GM12878 (cell line): ENCODE measurements at regions not wholly inside any gene's neighbourhood (a gene's known extent, or its start where the extent isn't known, plus 50 kb on each side); places are given as distances from the start of the nearest gene placed in this dataset.

ENCODE experiments used
- BCLAF1 ChIP-seq: fragments of 450-650 bp; IDR thresholded peaks from 2 replicates; pipeline ENCODE4 v1.6.1; 2017; ENCODE audit warnings: antibody characterized with exemption, mild to moderate bottlenecking, moderate library complexity
- CBFB ChIP-seq: IDR thresholded peaks from 2 replicates; pipeline ENCODE4 v1.6.1; 2016; ENCODE audit warnings: antibody characterized with exemption, low read depth
- CBX3 ChIP-seq: fragments of 200-600 bp; sonication (generic); IDR thresholded peaks from 2 replicates; pipeline ENCODE4 v1.6.1; 2016; ENCODE audit warnings: low read depth, borderline replicate concordance
- CHD2 ChIP-seq: IDR thresholded peaks from 2 replicates; pipeline ENCODE4 v1.6.1; 2011; ENCODE audit warnings: low read depth, low read length, improper control_type of control experiment, borderline replicate concordance
- IKZF2 ChIP-seq, 2 experiments: fragments of 450-650 bp; IDR thresholded peaks; 2 replicates each; pipeline ENCODE4 v1.6.1; 2017; ENCODE audit warnings: mild to moderate bottlenecking in 2 of 2, moderate library complexity in 2 of 2
- MAX ChIP-seq: IDR thresholded peaks from 2 replicates; pipeline ENCODE4 v1.6.1; 2012; ENCODE audit warnings: low read depth, low read length, improper control_type of control experiment
- RCOR1 ChIP-seq: conservative IDR thresholded peaks from 2 replicates; pipeline ENCODE4 v1.6.1; 2012; ENCODE audit warnings: low read depth, low read length, improper control_type of control experiment
- RFX5 ChIP-seq: IDR thresholded peaks from 2 replicates; pipeline ENCODE4 v1.6.1; 2011; ENCODE audit warnings: low read depth, low read length, improper control_type of control experiment
- RUNX3 ChIP-seq: IDR thresholded peaks from 2 replicates; pipeline ENCODE4 v1.6.1; 2012; ENCODE audit warnings: low read length, inconsistent platforms
- STAT3 ChIP-seq: IDR thresholded peaks from 2 replicates; pipeline ENCODE4 v1.6.1; 2011; ENCODE audit warnings: low read depth, low read length, improper control_type of control experiment
- SUPT20H ChIP-seq: IDR thresholded peaks from 2 replicates; pipeline ENCODE4 v1.6.1; 2011; ENCODE audit warnings: low read depth, mild to moderate bottlenecking, low read length, moderate library complexity, borderline replicate concordance; ENCODE audit not compliant: control insufficient read depth
- ZNF217 ChIP-seq: fragments of 450-650 bp; IDR thresholded peaks from 2 replicates; pipeline ENCODE4 v1.6.1; 2017; ENCODE audit warnings: antibody characterized with exemption, mild to moderate bottlenecking
- TF ChIP-seq, protein P1 (sequence below): fragments of 450-650 bp; IDR thresholded peaks from 2 replicates; pipeline ENCODE4 v1.6.1; 2017; ENCODE audit warnings: low read depth, mild to moderate bottlenecking, moderate library complexity

GRCh38 chr5:39696672-39697398 is 272.1 kb upstream of the DAB2 start (continued):
- TF ChIP-seq BCLAF1 (no peak), CBFB (no peak), ZNF217 (no peak), IKZF2 (IDR thresholded peaks at IDR 0.05) (no peak), CBX3 (no peak), CHD2 (no peak), RFX5 (no peak), RUNX3 (no peak), SUPT20H (no peak), MAX (no peak), RCOR1 (no peak), STAT3 (no peak)
- TF ChIP-seq, protein P1, sequence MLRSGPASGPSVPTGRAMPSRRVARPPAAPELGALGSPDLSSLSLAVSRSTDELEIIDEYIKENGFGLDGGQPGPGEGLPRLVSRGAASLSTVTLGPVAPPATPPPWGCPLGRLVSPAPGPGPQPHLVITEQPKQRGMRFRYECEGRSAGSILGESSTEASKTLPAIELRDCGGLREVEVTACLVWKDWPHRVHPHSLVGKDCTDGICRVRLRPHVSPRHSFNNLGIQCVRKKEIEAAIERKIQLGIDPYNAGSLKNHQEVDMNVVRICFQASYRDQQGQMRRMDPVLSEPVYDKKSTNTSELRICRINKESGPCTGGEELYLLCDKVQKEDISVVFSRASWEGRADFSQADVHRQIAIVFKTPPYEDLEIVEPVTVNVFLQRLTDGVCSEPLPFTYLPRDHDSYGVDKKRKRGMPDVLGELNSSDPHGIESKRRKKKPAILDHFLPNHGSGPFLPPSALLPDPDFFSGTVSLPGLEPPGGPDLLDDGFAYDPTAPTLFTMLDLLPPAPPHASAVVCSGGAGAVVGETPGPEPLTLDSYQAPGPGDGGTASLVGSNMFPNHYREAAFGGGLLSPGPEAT = no peak
